H1 (cell line): ENCODE measurements at regions not wholly inside any gene's neighbourhood (a gene's known extent, or its start where the extent isn't known, plus 50 kb on each side); places are given as distances from the start of the nearest gene placed in this dataset.

Source experiments
- CTCF ChIA-PET: fragments of 300-600 bp; sonication (Branson Sonifier 250); formaldehyde crosslinking; loops from one replicate; lab custom pipeline; 2021; ENCODE audit not compliant: partially characterized antibody; lab: Charles Lee
- POLR2A ChIA-PET: fragments of 300-600 bp; sonication (Branson Sonifier 250); formaldehyde crosslinking; loops from one replicate; lab custom pipeline; 2021; ENCODE audit warnings: inconsistent platforms; ENCODE audit not compliant: partially characterized antibody; lab: Charles Lee
- DNase-seq, 2 experiments: peaks; one replicate each; pipeline versions ENCODE4 v3.0.0 to v3.0.0-alpha.2; 2010 to 2022; ENCODE audit warnings: low spot score in 2 of 2, low read depth in 1 of 2, mixed read lengths in 1 of 2
- FAIRE-seq: peaks from 2 replicates; lab custom pipeline; 2011; peaks lifted over from hg19 to GRCh38; lab: Jason Lieb, UNC
- H2AFZ ChIP-seq: 2 replicates; pipeline ENCODE4 v1.8.1; 2012; ENCODE audit warnings: low read length, inconsistent platforms
- H2AK5ac ChIP-seq: 2 replicates; pipeline ENCODE4 v1.6.1; 2013; ENCODE audit warnings: low read depth, low read length
- H2BK120ac ChIP-seq: replicated peaks from 2 replicates; pipeline ENCODE3; 2013; ENCODE audit warnings: low read depth, low read length, inconsistent platforms
- H2BK12ac ChIP-seq: 2 replicates; pipeline ENCODE4 v1.6.1; 2013; ENCODE audit warnings: low read depth, low read length
- H2BK15ac ChIP-seq: 2 replicates; pipeline ENCODE4 v1.6.1; 2013; ENCODE audit warnings: low read length
- H2BK20ac ChIP-seq: 2 replicates; pipeline ENCODE4 v1.6.1; 2013; ENCODE audit warnings: low read length
- H2BK5ac ChIP-seq: 2 replicates; pipeline ENCODE4 v1.6.1; 2013; ENCODE audit warnings: low read depth, low read length
- H3K14ac ChIP-seq: 2 replicates; pipeline ENCODE4 v1.6.1; 2013; ENCODE audit warnings: inconsistent platforms; ENCODE audit not compliant: insufficient read length
- H3K18ac ChIP-seq: 2 replicates; pipeline ENCODE4 v1.6.1; 2013; ENCODE audit warnings: low read length; ENCODE audit errors: extremely low read depth
- H3K23ac ChIP-seq: 2 replicates; pipeline ENCODE4 v1.6.1; 2013; ENCODE audit warnings: inconsistent platforms; ENCODE audit not compliant: insufficient read length
- H3K23me2 ChIP-seq: 2 replicates; pipeline ENCODE4 v1.6.1; 2013; ENCODE audit warnings: low read depth, low read length
- H3K27ac ChIP-seq: 2 replicates; pipeline ENCODE4 v1.6.1; 2011; ENCODE audit warnings: low read depth, low read length, inconsistent platforms
- H3K27me3 ChIP-seq, 4 experiments: replicated peaks in 1 of 4; 1 replicate in 1 of 4; 2 replicates in 3 of 4; pipeline versions ENCODE4 v1.6.1 to v1.8.1; 2011 to 2013; ENCODE audit warnings: low read length in 3 of 4, mild to moderate bottlenecking in 3 of 4, inconsistent platforms in 2 of 4, mixed read lengths in 2 of 4, moderate library complexity in 1 of 4; ENCODE audit not compliant: control insufficient read depth in 3 of 4, insufficient read depth in 3 of 4; ENCODE audit errors: extremely low read depth in 1 of 4
- H3K36me3 ChIP-seq, 4 experiments: 2 replicates each; pipeline versions ENCODE4 v1.6.1 to v1.8.1; 2011 to 2013; ENCODE audit warnings: mild to moderate bottlenecking in 4 of 4, low read length in 3 of 4, moderate library complexity in 2 of 4, control low read depth in 1 of 4, inconsistent platforms in 1 of 4; ENCODE audit not compliant: insufficient read depth in 4 of 4, control insufficient read depth in 2 of 4
- H3K4ac ChIP-seq: replicated peaks from 2 replicates; pipeline ENCODE3; 2013; ENCODE audit warnings: low read length, low read depth, mixed read lengths, inconsistent platforms; ENCODE audit not compliant: insufficient read length
- H3K4me1 ChIP-seq, 4 experiments: replicated peaks in 1 of 4; 1 replicate in 1 of 4; 2 replicates in 3 of 4; pipeline versions ENCODE4 v1.6.1 to v1.8.1; 2011 to 2013; ENCODE audit warnings: low read length in 3 of 4, inconsistent platforms in 2 of 4, mixed read lengths in 1 of 4; ENCODE audit not compliant: insufficient read depth in 4 of 4, control insufficient read depth in 3 of 4
- H3K4me2 ChIP-seq, 2 experiments: 2 replicates each; pipeline versions ENCODE4 v1.6.1 to v1.8.1; 2011 to 2013; ENCODE audit warnings: low read depth in 2 of 2, low read length in 2 of 2, control low read depth in 1 of 2, inconsistent platforms in 1 of 2, mild to moderate bottlenecking in 1 of 2; ENCODE audit not compliant: insufficient read depth in 1 of 2
- H3K4me3 ChIP-seq, 4 experiments: fragments of 200-600, 300-600 bp in 1 of 4; sonication (generic), shearing (Covaris generic), sonication (Bioruptor Twin) in 1 of 4; 2 replicates each; pipeline versions ENCODE4 v1.5.1 to v1.8.1; 2011 to 2016; ENCODE audit warnings: low read length in 4 of 4, low read depth in 3 of 4, control low read depth in 2 of 4, inconsistent platforms in 2 of 4, mild to moderate bottlenecking in 2 of 4, mixed read lengths in 1 of 4, moderate library complexity in 1 of 4; ENCODE audit not compliant: insufficient read depth in 2 of 4; ENCODE audit errors: extremely low read depth in 1 of 4
- H3K56ac ChIP-seq: replicated peaks from 2 replicates; pipeline ENCODE3; 2013; ENCODE audit warnings: low read depth, mild to moderate bottlenecking, mixed read lengths, low read length, inconsistent platforms; ENCODE audit not compliant: insufficient read length
- H3K79me1 ChIP-seq: 2 replicates; pipeline ENCODE4 v1.6.1; 2013; ENCODE audit warnings: low read depth, low read length, control low read depth
- H3K79me2 ChIP-seq, 2 experiments: 2 replicates each; pipeline versions ENCODE4 v1.6.1 to v1.8.1; 2012 to 2013; ENCODE audit warnings: low read length in 2 of 2, mild to moderate bottlenecking in 2 of 2, inconsistent platforms in 1 of 2; ENCODE audit not compliant: insufficient read depth in 2 of 2, control insufficient read depth in 1 of 2
- H3K9ac ChIP-seq, 4 experiments: replicated peaks in 1 of 4; 1 replicate in 1 of 4; 2 replicates in 3 of 4; pipeline versions ENCODE4 v1.6.1 to v1.8.1; 2011 to 2013; ENCODE audit warnings: low read depth in 3 of 4, low read length in 3 of 4, control low read depth in 2 of 4, mild to moderate bottlenecking in 2 of 4, moderate library complexity in 2 of 4, inconsistent platforms in 1 of 4; ENCODE audit errors: extremely low read depth in 1 of 4
- H3K9me3 ChIP-seq, 2 experiments: 2 replicates each; pipeline versions ENCODE4 v1.6.1 to v1.8.1; 2012 to 2013; ENCODE audit warnings: mild to moderate bottlenecking in 2 of 2, moderate library complexity in 2 of 2, control low read depth in 1 of 2, inconsistent platforms in 1 of 2, low read depth in 1 of 2, low read length in 1 of 2, mixed read lengths in 1 of 2; ENCODE audit not compliant: insufficient read depth in 2 of 2
- H4K20me1 ChIP-seq, 2 experiments: replicated peaks in 1 of 2; 2 replicates each; pipeline versions ENCODE3 to v1.8.1; 2011 to 2013; ENCODE audit warnings: inconsistent platforms in 2 of 2, low read length in 2 of 2, mild to moderate bottlenecking in 1 of 2; ENCODE audit not compliant: insufficient read depth in 2 of 2, control insufficient read depth in 1 of 2
- H4K5ac ChIP-seq: 2 replicates; pipeline ENCODE4 v1.6.1; 2013; ENCODE audit warnings: low read length, low read depth, mixed read lengths, inconsistent platforms; ENCODE audit not compliant: insufficient read length
- H4K8ac ChIP-seq: 2 replicates; pipeline ENCODE4 v1.8.0; 2013; ENCODE audit warnings: mild to moderate bottlenecking, moderate library complexity, low read length, inconsistent platforms; ENCODE audit not compliant: insufficient read depth; ENCODE audit errors: extremely low read depth
- H4K91ac ChIP-seq: replicated peaks from 2 replicates; pipeline ENCODE3; 2013; ENCODE audit warnings: low read length, mixed read lengths, inconsistent platforms; ENCODE audit not compliant: insufficient read length
- CBX5 ChIP-seq: fragments of 300-800, 300-1000 bp; sonication (generic); IDR thresholded peaks from 2 replicates; pipeline ENCODE4 v1.7.1; 2016; ENCODE audit warnings: antibody characterized with exemption, low read length, low read depth
- WGBS, 2 experiments: shearing (Covaris generic) in 1 of 2; methylation state at CpG; one replicate each; pipeline versions ENCODE4 v1.1.6 to v1.1.7; 2013 to 2015; ENCODE audit warnings: low lambda C conversion rate in 2 of 2, mixed read lengths in 2 of 2, inconsistent platforms in 1 of 2, low coverage in 1 of 2, missing lambda C conversion rate in 1 of 2; ENCODE audit not compliant: insufficient replicate concordance in 2 of 2, insufficient coverage in 1 of 2, insufficient read length in 1 of 2; ENCODE audit errors: extremely low coverage in 1 of 2, missing lambda C conversion rate in 1 of 2; 5-methylcytosine and 5-hydroxymethylcytosine counted together

- 92% methylated on average over 7 of the region's 7 CpGs; no CpG with 5 or more reads in 1 of the 2 experiments for WGBS, 2 experiments
- no peak overlapping the region for H4K91ac ChIP-seq
- no peak overlapping the region for H3K4me3 ChIP-seq
- no peak overlapping the region for H2AFZ ChIP-seq
- no peaks in the 10 kb centered on the region for H3K79me2 ChIP-seq
- H3K4me1 ChIP-seq: no peaks in the 10 kb centered on the region
- no peak overlapping the region for H2BK5ac ChIP-seq
- H2BK20ac ChIP-seq: no peak overlapping the region
- no peaks in the 10 kb centered on the region for H4K20me1 ChIP-seq
- H2BK120ac ChIP-seq: no peak overlapping the region
- H3K36me3 ChIP-seq: no peaks in the 10 kb centered on the region
- no peaks in the 10 kb centered on the region for H3K79me1 ChIP-seq
- no peak overlapping the region for H4K5ac ChIP-seq
- ChIA-PET POLR2A (no interaction called here), CTCF (no interaction called here)
- no peak overlapping the region for H2BK15ac ChIP-seq
- no peaks in the 10 kb centered on the region for H3K9me3 ChIP-seq
- no peak overlapping the region for H3K9ac ChIP-seq
- H3K18ac ChIP-seq: no peak overlapping the region
- H3K56ac ChIP-seq: no peak overlapping the region
- no peak overlapping the region for H3K14ac ChIP-seq
- no peaks in the 10 kb centered on the region for H3K27me3 ChIP-seq
- no peak for FAIRE-seq
- H3K23me2 ChIP-seq: no peaks in the 10 kb centered on the region
- H3K4me2 ChIP-seq: no peak overlapping the region
- H3K27ac ChIP-seq: no peak overlapping the region
- H3K23ac ChIP-seq: no peak overlapping the region
- TF ChIP-seq CBX5: no peak
- no peak overlapping the region for H2BK12ac ChIP-seq
- H2AK5ac ChIP-seq: no peak overlapping the region
- H3K4ac ChIP-seq: no peak overlapping the region
- H4K8ac ChIP-seq: no peak overlapping the region
- no peak for DNase-seq
Observed at GRCh38 chr2:46245869-46246268, 51.3 kb upstream of the EPAS1 start.
